CD14-positive monocyte (primary cell): ENCODE measurements at regions not wholly inside any gene's neighbourhood (a gene's known extent, or its start where the extent isn't known, plus 50 kb on each side); places are given as distances from the start of the nearest gene placed in this dataset.

Experiments
- DNase-seq, 3 donors: peaks; one replicate each; pipeline ENCODE4 v3.0.0-alpha.2; 2011 to 2022
- H2AFZ ChIP-seq: 2 replicates; pipeline ENCODE4 v1.6.0; 2012; ENCODE audit warnings: mild to moderate bottlenecking, low read depth, low read length, inconsistent platforms; ENCODE audit not compliant: insufficient read depth, poor library complexity, severe bottlenecking
- H3K27ac ChIP-seq, 2 donors: 1 replicate in 1 of 2; 2 replicates in 1 of 2; pipeline ENCODE4 v1.5.1; 2012 to 2013; ENCODE audit warnings: low read length in 2 of 2, control low read depth in 1 of 2, inconsistent platforms in 1 of 2, low read depth in 1 of 2, mild to moderate bottlenecking in 1 of 2
- H3K27me3 ChIP-seq, 2 donors: one replicate each; pipeline versions ENCODE4 v1.6.0 to v1.6.1; 2011 to 2013; ENCODE audit warnings: low read length in 2 of 2; ENCODE audit not compliant: control insufficient read depth in 2 of 2, insufficient read depth in 2 of 2
- H3K36me3 ChIP-seq, 2 donors: replicated peaks in 1 of 2; 1 replicate in 1 of 2; 2 replicates in 1 of 2; pipeline versions ENCODE4 v1.5.1 to v1.6.1; 2012 to 2013; ENCODE audit warnings: low read length in 2 of 2, control low read depth in 1 of 2, inconsistent platforms in 1 of 2, mild to moderate bottlenecking in 1 of 2; ENCODE audit not compliant: insufficient read depth in 2 of 2, control insufficient read depth in 1 of 2
- H3K4me1 ChIP-seq, 2 donors: 1 replicate in 1 of 2; 2 replicates in 1 of 2; pipeline versions ENCODE4 v1.5.1 to v1.6.1; 2012 to 2013; ENCODE audit warnings: low read length in 2 of 2, control low read depth in 1 of 2, inconsistent platforms in 1 of 2, mild to moderate bottlenecking in 1 of 2, moderate library complexity in 1 of 2; ENCODE audit not compliant: insufficient read depth in 2 of 2, control insufficient read depth in 1 of 2
- H3K4me2 ChIP-seq: replicated peaks from 2 replicates; pipeline ENCODE3; 2012; ENCODE audit warnings: low read length, moderate library complexity, mild to moderate bottlenecking; ENCODE audit not compliant: poor library complexity, severe bottlenecking; ENCODE audit errors: extremely low read depth
- H3K4me3 ChIP-seq, 3 experiments: fragments of 200-600 bp in 1 of 3; sonication (generic) in 1 of 3; replicated peaks in 1 of 3; 1 replicate in 2 of 3; 2 replicates in 1 of 3; pipeline ENCODE4 v1.5.1; 2011 to 2013; ENCODE audit warnings: low read length in 3 of 3, mild to moderate bottlenecking in 3 of 3, control low read depth in 2 of 3, low read depth in 2 of 3, inconsistent platforms in 1 of 3, moderate library complexity in 1 of 3
- H3K79me2 ChIP-seq: 2 replicates; pipeline ENCODE4 v1.6.0; 2012; ENCODE audit warnings: mild to moderate bottlenecking, control low read depth, inconsistent platforms, low read length, moderate library complexity; ENCODE audit not compliant: insufficient read depth
- H3K9ac ChIP-seq: 2 replicates; pipeline ENCODE4 v1.6.0; 2017; ENCODE audit warnings: low read length, mild to moderate bottlenecking; ENCODE audit not compliant: insufficient read depth, poor library complexity, severe bottlenecking
- H3K9me3 ChIP-seq, 2 donors: replicated peaks in 1 of 2; 1 replicate in 1 of 2; 2 replicates in 1 of 2; pipeline versions ENCODE4 v1.5.1 to v1.6.1; 2012 to 2013; ENCODE audit warnings: low read length in 2 of 2, control low read depth in 1 of 2; ENCODE audit not compliant: control insufficient read depth in 1 of 2, insufficient read depth in 1 of 2
- H4K20me1 ChIP-seq: 2 replicates; pipeline ENCODE4 v1.6.0; 2012; ENCODE audit warnings: mild to moderate bottlenecking, low read length, control low read depth, moderate library complexity; ENCODE audit not compliant: insufficient read depth
- H3K27ac Mint-ChIP-seq, 7 donors: one replicate each; pipeline ENCODE4 v1.8.0; 2020; ENCODE audit warnings: mild to moderate bottlenecking in 7 of 7, mixed read lengths in 7 of 7, moderate library complexity in 6 of 7, inconsistent platforms in 2 of 7
- H3K27me3 Mint-ChIP-seq, 3 donors: one replicate each; pipeline ENCODE4 v1.8.0; 2021 to 2022; ENCODE audit warnings: low read depth in 3 of 3, mild to moderate bottlenecking in 3 of 3, mixed read lengths in 3 of 3, moderate library complexity in 3 of 3, inconsistent platforms in 1 of 3
- H3K36me3 Mint-ChIP-seq, 2 donors: one replicate each; pipeline ENCODE4 v1.8.0; 2020; ENCODE audit warnings: mixed read lengths in 2 of 2, inconsistent platforms in 1 of 2, mild to moderate bottlenecking in 1 of 2
- H3K4me1 Mint-ChIP-seq: one replicate; pipeline ENCODE4 v1.8.0; 2020; ENCODE audit warnings: mild to moderate bottlenecking, mixed read lengths
- H3K4me3 Mint-ChIP-seq, 2 donors: one replicate each; pipeline ENCODE4 v1.8.0; 2020; ENCODE audit warnings: mild to moderate bottlenecking in 2 of 2, mixed read lengths in 2 of 2, moderate library complexity in 1 of 2
- H3K9me3 Mint-ChIP-seq, 7 donors: one replicate each; pipeline ENCODE4 v1.8.0; 2020 to 2022; ENCODE audit warnings: mixed read lengths in 7 of 7, mild to moderate bottlenecking in 6 of 7, moderate library complexity in 6 of 7, inconsistent platforms in 2 of 7
- WGBS: methylation state at CpG from one replicate; pipeline ENCODE4 v1.1.5; 2013; ENCODE audit warnings: missing lambda C conversion rate; ENCODE audit not compliant: insufficient coverage; 5-methylcytosine and 5-hydroxymethylcytosine counted together
- intact Hi-C, 2 donors: fragments of 100-400 bp; cut with micrococcal nuclease; formaldehyde crosslinking; loops; one replicate each; pipeline versions ENCODE4 v1.15.0 to v1.15.1; 2023
- TF ChIP-seq, protein P1 (sequence below): fragments of 200-600 bp; IDR thresholded peaks from one replicate; pipeline ENCODE4 v1.8.0; 2022; ENCODE audit warnings: antibody characterized with exemption, mild to moderate bottlenecking

DNA sequence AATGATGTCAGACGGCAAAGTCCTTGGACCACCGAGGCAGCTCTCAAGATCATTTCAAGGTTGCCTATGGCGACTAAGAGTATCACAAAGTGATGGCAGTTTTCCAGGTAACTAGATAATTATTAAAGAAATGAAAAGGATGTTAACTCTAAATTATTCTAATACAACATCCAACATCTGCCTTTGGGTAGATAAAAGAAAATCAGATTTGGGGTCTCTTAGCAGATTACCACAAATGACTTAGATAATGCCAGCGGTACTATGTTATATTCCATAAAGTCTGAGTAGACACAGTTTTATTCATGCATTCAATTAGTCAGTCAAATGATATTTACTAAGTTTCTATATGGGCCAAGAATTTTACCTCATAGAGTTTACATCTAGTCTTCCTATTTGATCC lies 441.3 kb downstream of the NEBL start:
- TF ChIP-seq, protein P1, sequence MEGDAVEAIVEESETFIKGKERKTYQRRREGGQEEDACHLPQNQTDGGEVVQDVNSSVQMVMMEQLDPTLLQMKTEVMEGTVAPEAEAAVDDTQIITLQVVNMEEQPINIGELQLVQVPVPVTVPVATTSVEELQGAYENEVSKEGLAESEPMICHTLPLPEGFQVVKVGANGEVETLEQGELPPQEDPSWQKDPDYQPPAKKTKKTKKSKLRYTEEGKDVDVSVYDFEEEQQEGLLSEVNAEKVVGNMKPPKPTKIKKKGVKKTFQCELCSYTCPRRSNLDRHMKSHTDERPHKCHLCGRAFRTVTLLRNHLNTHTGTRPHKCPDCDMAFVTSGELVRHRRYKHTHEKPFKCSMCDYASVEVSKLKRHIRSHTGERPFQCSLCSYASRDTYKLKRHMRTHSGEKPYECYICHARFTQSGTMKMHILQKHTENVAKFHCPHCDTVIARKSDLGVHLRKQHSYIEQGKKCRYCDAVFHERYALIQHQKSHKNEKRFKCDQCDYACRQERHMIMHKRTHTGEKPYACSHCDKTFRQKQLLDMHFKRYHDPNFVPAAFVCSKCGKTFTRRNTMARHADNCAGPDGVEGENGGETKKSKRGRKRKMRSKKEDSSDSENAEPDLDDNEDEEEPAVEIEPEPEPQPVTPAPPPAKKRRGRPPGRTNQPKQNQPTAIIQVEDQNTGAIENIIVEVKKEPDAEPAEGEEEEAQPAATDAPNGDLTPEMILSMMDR: no peak
- no peaks in the 10 kb centered on the region for H3K36me3 ChIP-seq
- H4K20me1 ChIP-seq: no peaks in the 10 kb centered on the region
- Mint-ChIP-seq H3K9me3 (peaks cover 0 to 8% (median 3%) of the 10 kb centered on the region in 7 donors), H3K36me3 (no peaks in the 10 kb centered on the region), H3K4me1 (no peaks in the 10 kb centered on the region), H3K27me3 (no peaks in the 10 kb centered on the region), H3K4me3 (no peak overlapping the region), H3K27ac (no peak overlapping the region)
- intact Hi-C loops: no loop called here
- no peak overlapping the region for H3K9ac ChIP-seq
- no peaks in the 10 kb centered on the region for H3K79me2 ChIP-seq
- H3K4me1 ChIP-seq: no peaks in the 10 kb centered on the region
- DNase-seq: no peak
- H3K9me3 ChIP-seq: no peaks in the 10 kb centered on the region
- WGBS: no CpG with 5 or more reads among the region's 4 CpGs
- no peak overlapping the region for H3K27ac ChIP-seq
- no peak overlapping the region for H3K4me2 ChIP-seq
- H3K4me3 ChIP-seq: no peak overlapping the region
- H2AFZ ChIP-seq: no peak overlapping the region
- H3K27me3 ChIP-seq: no peaks in the 10 kb centered on the region

DNA sequence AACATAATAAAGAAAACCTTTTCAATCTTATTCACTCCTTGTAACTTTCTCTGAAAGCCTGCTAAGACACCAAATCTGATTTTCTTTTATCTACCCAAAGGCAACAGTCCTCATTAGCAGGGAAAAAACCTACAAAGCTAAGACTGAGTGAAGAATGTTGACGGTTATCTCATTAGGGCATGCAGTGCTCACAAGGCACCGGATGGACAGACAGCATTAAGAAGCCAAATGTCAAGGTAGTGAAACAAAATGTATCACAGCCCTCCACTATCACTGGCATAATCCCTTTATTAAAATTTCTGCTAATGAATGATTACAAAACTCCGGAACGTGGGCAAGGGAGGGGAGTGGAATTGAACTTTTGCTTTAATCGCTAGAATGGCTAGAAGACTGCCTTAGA lies 442.8 kb downstream of the NEBL start:
- no peak overlapping the region for H3K4me3 Mint-ChIP-seq
- Histone ChIP-seq H3K36me3 (no peaks in the 10 kb centered on the region), H2AFZ (no peak overlapping the region), H3K27ac (no peak overlapping the region), H4K20me1 (no peaks in the 10 kb centered on the region), H3K4me1 (no peaks in the 10 kb centered on the region), H3K9me3 (no peaks in the 10 kb centered on the region), H3K4me3 (no peak overlapping the region), H3K27me3 (no peaks in the 10 kb centered on the region), H3K9ac (no peak overlapping the region), H3K4me2 (no peak overlapping the region), H3K79me2 (no peaks in the 10 kb centered on the region)
- intact Hi-C loops: no loop called here
- WGBS: no CpG with 5 or more reads among the region's 5 CpGs
- TF ChIP-seq, protein P1: no peak
- DNase-seq: no peak
- no peaks in the 10 kb centered on the region for H3K4me1 Mint-ChIP-seq
- H3K36me3 Mint-ChIP-seq: no peaks in the 10 kb centered on the region
- H3K27ac Mint-ChIP-seq: no peak overlapping the region
- H3K9me3 Mint-ChIP-seq: peaks cover 0 to 7% (median 2%) of the 10 kb centered on the region in 7 donors
- H3K27me3 Mint-ChIP-seq: no peaks in the 10 kb centered on the region
